LNCaP clone FGC (cell line): ENCODE measurements at regions not wholly inside any gene's neighbourhood (a gene's known extent, or its start where the extent isn't known, plus 50 kb on each side); places are given as distances from the start of the nearest gene placed in this dataset.

Source experiments
- DNase-seq: peaks from one replicate; pipeline ENCODE4 v3.0.0-alpha.2; 2011; ENCODE audit warnings: low read depth
- H3K4me3 ChIP-seq: 2 replicates; pipeline ENCODE4 v1.5.1; 2011; ENCODE audit warnings: mild to moderate bottlenecking, low read depth, low read length, control low read depth
- TF ChIP-seq, protein P1 (sequence below): IDR thresholded peaks from 2 replicates; pipeline ENCODE4 v1.5.1; 2012; ENCODE audit warnings: mild to moderate bottlenecking; ENCODE audit not compliant: control insufficient read depth, insufficient read depth; ENCODE audit errors: extremely low read depth

DNA sequence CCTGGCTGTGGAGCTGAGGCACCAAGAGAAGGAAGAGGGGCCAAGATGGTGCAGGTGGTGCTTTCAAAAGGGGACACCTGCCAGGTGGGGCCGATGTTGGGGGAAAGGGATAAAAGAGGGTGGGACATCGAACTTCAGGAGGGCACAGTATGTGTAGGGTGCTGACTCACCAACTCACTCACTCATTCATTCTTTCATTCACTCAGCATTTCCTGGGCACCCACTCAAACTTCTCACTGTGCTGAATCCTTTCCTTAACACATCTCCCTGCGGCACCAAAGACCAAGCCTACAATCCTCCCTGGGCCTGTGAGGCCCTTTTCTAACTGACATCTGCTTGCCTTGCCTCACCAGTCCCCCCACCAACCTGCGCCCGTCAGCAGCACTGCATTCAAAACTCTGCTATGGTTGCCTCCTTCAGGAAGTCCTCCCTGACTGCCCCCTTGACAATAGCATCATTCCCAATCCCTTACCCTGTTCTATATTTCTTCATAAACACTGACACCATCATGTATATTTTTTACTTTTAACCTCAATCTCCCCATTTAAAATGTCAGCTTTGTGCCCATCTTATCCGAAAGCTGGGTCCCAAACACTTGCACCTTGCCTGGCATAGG lies 246.6 kb downstream of the MN1 start:
- H3K4me3 ChIP-seq = no peak overlapping the region
- DNase-seq = no peak
- TF ChIP-seq, protein P1, sequence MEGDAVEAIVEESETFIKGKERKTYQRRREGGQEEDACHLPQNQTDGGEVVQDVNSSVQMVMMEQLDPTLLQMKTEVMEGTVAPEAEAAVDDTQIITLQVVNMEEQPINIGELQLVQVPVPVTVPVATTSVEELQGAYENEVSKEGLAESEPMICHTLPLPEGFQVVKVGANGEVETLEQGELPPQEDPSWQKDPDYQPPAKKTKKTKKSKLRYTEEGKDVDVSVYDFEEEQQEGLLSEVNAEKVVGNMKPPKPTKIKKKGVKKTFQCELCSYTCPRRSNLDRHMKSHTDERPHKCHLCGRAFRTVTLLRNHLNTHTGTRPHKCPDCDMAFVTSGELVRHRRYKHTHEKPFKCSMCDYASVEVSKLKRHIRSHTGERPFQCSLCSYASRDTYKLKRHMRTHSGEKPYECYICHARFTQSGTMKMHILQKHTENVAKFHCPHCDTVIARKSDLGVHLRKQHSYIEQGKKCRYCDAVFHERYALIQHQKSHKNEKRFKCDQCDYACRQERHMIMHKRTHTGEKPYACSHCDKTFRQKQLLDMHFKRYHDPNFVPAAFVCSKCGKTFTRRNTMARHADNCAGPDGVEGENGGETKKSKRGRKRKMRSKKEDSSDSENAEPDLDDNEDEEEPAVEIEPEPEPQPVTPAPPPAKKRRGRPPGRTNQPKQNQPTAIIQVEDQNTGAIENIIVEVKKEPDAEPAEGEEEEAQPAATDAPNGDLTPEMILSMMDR = no peak

DNA sequence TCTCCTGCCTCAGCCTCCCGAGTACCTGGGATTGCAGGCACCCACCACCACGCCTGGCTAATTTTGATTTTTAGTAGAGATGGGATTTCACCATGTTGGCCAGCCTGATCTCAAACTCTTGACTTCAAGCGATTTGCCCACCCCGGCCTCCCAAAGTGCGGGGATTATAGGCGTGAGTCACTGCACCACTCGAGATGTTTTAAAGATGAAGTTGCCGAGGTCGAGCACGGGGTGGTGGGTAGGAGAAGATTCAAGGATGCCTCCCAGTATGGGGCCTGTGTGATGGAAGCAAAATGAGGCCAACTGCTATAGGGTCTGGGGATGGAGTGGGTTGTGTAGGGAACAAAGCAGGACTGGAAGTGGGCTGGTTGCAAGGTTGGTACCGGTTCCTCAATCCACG lies 245.2 kb downstream of the MN1 start:
- DNase-seq = no peak
- TF ChIP-seq, protein P1 = no peak
- no peak overlapping the region for H3K4me3 ChIP-seq

DNA sequence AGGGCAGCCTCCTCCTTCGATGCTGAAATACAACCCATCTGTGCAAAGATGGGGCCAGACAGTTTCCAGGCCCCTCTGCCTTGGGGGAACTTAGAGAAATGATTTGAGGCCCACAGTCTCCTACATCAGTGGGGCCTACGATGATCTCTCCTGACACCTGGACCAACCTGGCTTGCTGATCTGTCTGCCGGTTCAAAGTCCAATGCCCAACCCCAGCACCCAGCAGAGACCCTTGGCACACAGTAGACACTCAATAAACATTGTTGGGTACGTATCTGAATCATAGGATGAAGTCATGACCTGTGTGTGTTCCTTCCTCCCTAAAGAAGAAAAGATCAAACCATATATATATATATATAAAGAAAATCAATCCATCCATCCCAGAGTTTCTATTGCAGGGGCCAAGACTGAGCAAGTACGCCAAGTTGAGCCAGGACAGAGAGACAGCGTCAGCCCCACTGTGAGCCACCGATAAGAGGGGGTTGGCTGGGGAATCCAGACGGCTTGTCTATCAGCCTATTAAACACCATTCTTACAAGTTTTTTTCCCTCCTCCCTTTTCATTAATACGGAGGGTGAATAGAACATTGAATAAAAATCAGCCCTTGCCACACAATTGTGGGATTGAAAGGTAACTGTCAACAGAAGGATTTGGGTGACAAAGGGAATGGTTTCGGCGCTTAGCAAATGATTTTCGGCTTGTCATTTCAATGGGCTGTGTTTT lies 244.1 kb downstream of the MN1 start:
- DNase-seq = no peak
- TF ChIP-seq, protein P1 = no peak
- H3K4me3 ChIP-seq = no peak overlapping the region

DNA sequence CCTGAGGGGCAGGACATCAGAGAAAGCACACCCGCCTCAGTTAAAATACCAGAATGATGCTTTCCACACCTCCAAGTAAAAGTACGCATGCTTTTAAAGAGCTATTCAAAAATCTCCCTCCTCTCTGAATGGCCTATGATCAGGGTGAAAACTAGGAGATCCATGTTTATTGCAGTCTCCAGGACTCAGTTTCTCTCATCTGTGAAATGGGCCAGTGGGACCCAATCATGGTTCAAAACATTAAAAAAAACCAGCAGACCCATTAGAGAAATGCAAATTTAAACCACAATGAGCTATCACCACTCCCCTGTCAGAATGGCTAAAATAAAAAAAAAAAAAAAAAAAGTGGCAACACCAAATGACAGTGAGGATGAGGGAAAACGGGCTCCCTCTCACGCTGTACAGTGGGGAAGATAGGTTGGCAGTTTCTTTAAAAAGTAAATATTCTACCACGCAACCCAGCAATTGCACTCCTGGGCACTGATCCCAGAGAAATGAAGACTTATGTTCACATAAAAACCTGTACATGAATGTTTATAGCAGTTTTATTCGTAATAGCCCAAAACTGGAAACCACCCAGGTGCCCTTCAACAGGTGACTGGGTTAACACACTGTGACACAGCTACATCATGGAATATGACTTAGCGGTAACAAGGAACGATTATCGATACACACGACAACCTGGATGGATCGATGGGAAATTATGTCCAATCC lies 242.7 kb downstream of the MN1 start:
- peak; percentile 71 for DNase-seq
- TF ChIP-seq, protein P1 = no peak
- no peak overlapping the region for H3K4me3 ChIP-seq

DNA sequence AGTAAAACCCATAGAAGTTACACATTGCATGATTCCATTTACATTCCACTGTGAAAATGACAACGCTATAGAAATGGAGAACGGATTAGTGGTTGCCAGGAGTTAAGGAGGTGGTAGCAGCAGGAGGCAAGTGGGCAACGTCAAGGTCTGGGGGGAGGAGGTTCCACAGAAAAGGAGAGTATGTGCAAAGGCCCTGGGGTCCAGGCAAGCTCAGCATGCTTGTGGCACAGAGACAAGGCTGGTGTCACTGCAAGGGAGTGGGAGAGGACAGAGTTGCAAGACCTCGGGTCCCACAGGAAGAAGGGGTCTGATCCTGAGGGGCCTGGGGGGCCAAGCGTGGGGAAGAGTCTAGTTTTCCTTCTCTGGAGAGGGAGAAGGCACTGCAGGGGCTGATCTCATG lies 240.8 kb downstream of the MN1 start:
- no peak overlapping the region for H3K4me3 ChIP-seq
- TF ChIP-seq, protein P1 = no peak
- DNase-seq = no peak

DNA sequence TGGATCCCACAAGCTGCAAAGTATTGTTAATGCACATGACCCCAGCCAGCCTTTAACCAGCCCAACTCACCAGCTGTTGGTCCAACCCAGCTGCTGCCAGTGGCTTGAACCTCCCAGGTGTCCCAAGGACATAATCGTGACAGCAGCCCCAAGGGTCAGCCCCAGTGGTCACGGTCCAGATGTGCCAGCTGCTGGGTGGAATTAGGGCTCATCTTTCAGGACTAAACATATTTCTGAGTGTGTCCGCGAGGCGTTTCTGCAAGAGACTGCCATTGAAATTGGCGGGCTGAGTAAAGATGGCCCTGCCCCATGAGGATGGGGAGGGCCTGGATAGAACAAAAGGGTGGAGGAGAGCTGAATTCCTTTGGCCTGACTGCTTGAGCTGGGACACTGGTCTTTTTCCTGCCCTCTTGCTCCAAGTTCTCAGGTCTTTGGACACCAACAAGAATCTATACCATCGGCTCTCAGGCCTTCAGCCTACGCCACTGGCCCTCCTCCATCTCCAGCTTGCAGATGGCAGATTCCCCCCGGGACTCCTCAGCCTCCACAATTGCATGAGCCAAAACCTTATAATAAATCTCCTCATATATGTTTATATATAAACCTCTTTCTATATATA lies 240.2 kb downstream of the MN1 start:
- DNase-seq = no peak
- TF ChIP-seq, protein P1 = no peak
- H3K4me3 ChIP-seq = no peak overlapping the region
